ENCODE measurements at regions not wholly inside any gene's neighbourhood (a gene's known extent, or its start where the extent isn't known, plus 50 kb on each side); places are given as distances from the start of the nearest gene placed in this dataset.

DNA sequence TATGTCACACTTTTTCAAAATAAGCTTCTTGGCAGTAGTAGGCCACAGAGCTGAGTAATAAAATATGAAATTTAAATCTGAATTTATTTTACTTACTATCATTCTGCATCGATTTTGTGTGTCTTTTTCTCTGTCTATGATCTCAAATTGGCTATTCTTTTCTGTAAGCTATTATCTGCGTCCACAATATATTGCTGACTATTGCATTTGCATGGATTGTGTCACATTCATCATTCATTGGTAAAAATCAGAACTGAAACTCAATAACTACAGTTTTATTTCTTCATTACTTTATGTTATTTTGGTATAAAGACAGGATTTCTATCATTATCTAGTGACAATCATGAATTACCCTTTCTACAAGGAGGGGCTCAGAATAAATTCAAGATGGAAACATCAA is 154.8 kb upstream of the AGR3 start:
- ATAC-seq (ENCODE audit: low read depth) (no peak), DNase-seq (no peak)
- H3K4me3 Mint-ChIP-seq: no peak overlapping the region
- Histone ChIP-seq H3K4me2 (replicated peaks; ENCODE audit: low read depth, low read length, poor library complexity, severe bottlenecking) (no peak overlapping the region), H3K79me2 (ENCODE audit: control insufficient read depth, insufficient read depth, low read length) (no peaks in the 10 kb centered on the region), H3K9ac (ENCODE audit: low read length) (no peak overlapping the region), H2AFZ (ENCODE audit: insufficient read depth, low read depth, low read length, poor library complexity, severe bottlenecking) (no peak overlapping the region), H3K4me1 (ENCODE audit: control insufficient read depth in 2 of 2, insufficient read depth in 2 of 2, low read length in 2 of 2) (no peaks in the 10 kb centered on the region), H3K27ac (ENCODE audit: low read length in 2 of 2) (no peak overlapping the region), H3K36me3 (replicated peaks in 1 of 2; ENCODE audit: control extremely low read depth in 1 of 2, control insufficient read depth in 1 of 2, extremely low read depth in 1 of 2, insufficient read depth in 2 of 2, low read length in 1 of 2) (no peaks in the 10 kb centered on the region), H3K9me3 (ENCODE audit: control extremely low read depth in 1 of 3, control insufficient read depth in 2 of 3, insufficient read depth in 1 of 3, low read length in 2 of 3) (no peaks in the 10 kb centered on the region), H3K4me3 (ENCODE audit: control extremely low read depth in 1 of 5, extremely low read depth in 1 of 5, insufficient read depth in 1 of 5, low read depth in 2 of 5, low read length in 4 of 5) (no peak overlapping the region), H4K20me1 (ENCODE audit: control insufficient read depth, insufficient read depth, low read length, poor library complexity, severe bottlenecking) (no peaks in the 10 kb centered on the region), H3K27me3 (replicated peaks in 1 of 4; ENCODE audit: control extremely low read depth in 1 of 4, control insufficient read depth in 3 of 4, insufficient read depth in 4 of 4, low read length in 3 of 4) (no peaks in the 10 kb centered on the region)
- ChIA-PET POLR2A (no interaction called here), CTCF (no interaction called here)
- H3K4me1 Mint-ChIP-seq: peaks cover 3% of the 10 kb centered on the region
- H3K27ac Mint-ChIP-seq: no peak overlapping the region
- no peaks in the 10 kb centered on the region for H3K9me3 Mint-ChIP-seq (ENCODE audit: insufficient read depth)
- intact Hi-C loops (cut with micrococcal nuclease): no loop called here
- H3K27me3 Mint-ChIP-seq: no peaks in the 10 kb centered on the region
- no CpG with 5 or more reads among the region's 2 CpGs for WGBS (ENCODE audit: insufficient coverage)
- TF ChIP-seq, protein P1, sequence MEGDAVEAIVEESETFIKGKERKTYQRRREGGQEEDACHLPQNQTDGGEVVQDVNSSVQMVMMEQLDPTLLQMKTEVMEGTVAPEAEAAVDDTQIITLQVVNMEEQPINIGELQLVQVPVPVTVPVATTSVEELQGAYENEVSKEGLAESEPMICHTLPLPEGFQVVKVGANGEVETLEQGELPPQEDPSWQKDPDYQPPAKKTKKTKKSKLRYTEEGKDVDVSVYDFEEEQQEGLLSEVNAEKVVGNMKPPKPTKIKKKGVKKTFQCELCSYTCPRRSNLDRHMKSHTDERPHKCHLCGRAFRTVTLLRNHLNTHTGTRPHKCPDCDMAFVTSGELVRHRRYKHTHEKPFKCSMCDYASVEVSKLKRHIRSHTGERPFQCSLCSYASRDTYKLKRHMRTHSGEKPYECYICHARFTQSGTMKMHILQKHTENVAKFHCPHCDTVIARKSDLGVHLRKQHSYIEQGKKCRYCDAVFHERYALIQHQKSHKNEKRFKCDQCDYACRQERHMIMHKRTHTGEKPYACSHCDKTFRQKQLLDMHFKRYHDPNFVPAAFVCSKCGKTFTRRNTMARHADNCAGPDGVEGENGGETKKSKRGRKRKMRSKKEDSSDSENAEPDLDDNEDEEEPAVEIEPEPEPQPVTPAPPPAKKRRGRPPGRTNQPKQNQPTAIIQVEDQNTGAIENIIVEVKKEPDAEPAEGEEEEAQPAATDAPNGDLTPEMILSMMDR (IDR thresholded peaks at IDR 0.05): no peak
- TF ChIP-seq EZH2 (IDR thresholded peaks at IDR 0.05; ENCODE audit: borderline replicate concordance, insufficient read depth, low read depth, low read length, poor library complexity, severe bottlenecking): no peak

DNA sequence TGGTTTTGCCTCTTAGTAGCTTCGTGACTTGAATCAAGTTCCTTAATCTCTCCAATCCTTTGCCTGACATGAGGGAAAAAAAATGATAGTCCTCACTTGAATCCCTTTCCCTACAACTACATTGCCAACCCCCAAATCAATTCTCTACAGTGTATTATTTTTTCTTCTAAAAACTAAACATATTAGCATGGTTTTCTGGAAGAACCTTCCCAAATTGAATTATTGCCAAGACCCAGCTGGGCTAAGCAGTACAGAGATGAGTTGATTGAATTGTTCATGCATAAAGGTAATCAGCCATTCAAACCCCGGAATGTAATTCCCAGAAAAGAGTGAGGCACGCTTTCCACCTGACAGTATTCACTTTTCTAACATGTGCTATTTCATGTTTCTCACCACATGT is 155.6 kb upstream of the AGR3 start:
- no peaks in the 10 kb centered on the region for H3K9me3 ChIP-seq (ENCODE audit: control extremely low read depth in 1 of 3, control insufficient read depth in 2 of 3, insufficient read depth in 1 of 3, low read length in 2 of 3)
- no peak overlapping the region for H3K27ac ChIP-seq (ENCODE audit: low read length in 2 of 2)
- H3K4me3 ChIP-seq (ENCODE audit: control extremely low read depth in 1 of 5, extremely low read depth in 1 of 5, insufficient read depth in 1 of 5, low read depth in 2 of 5, low read length in 4 of 5): no peak overlapping the region
- H3K27ac Mint-ChIP-seq: no peak overlapping the region
- H3K4me3 Mint-ChIP-seq: no peak overlapping the region
- WGBS (ENCODE audit: insufficient coverage): 100% methylated on average over 1 of the region's 3 CpGs
- no peaks in the 10 kb centered on the region for H3K27me3 Mint-ChIP-seq
- intact Hi-C loops (cut with micrococcal nuclease): no loop called here
- no peaks in the 10 kb centered on the region for H3K27me3 ChIP-seq (replicated peaks in 1 of 4; ENCODE audit: control extremely low read depth in 1 of 4, control insufficient read depth in 3 of 4, insufficient read depth in 4 of 4, low read length in 3 of 4)
- no peaks in the 10 kb centered on the region for H3K4me1 ChIP-seq (ENCODE audit: control insufficient read depth in 2 of 2, insufficient read depth in 2 of 2, low read length in 2 of 2)
- no peaks in the 10 kb centered on the region for H3K79me2 ChIP-seq (ENCODE audit: control insufficient read depth, insufficient read depth, low read length)
- ChIA-PET POLR2A (no interaction called here), CTCF (no interaction called here)
- H3K4me1 Mint-ChIP-seq: peaks cover 3% of the 10 kb centered on the region
- H3K36me3 ChIP-seq (replicated peaks in 1 of 2; ENCODE audit: control extremely low read depth in 1 of 2, control insufficient read depth in 1 of 2, extremely low read depth in 1 of 2, insufficient read depth in 2 of 2, low read length in 1 of 2): no peaks in the 10 kb centered on the region
- H3K4me2 ChIP-seq (replicated peaks; ENCODE audit: low read depth, low read length, poor library complexity, severe bottlenecking): no peak overlapping the region
- H3K9me3 Mint-ChIP-seq (ENCODE audit: insufficient read depth): no peaks in the 10 kb centered on the region
- no peaks in the 10 kb centered on the region for H4K20me1 ChIP-seq (ENCODE audit: control insufficient read depth, insufficient read depth, low read length, poor library complexity, severe bottlenecking)
- DNase-seq (no peak), ATAC-seq (ENCODE audit: low read depth) (no peak)
- H3K9ac ChIP-seq (ENCODE audit: low read length): no peak overlapping the region
- H2AFZ ChIP-seq (ENCODE audit: insufficient read depth, low read depth, low read length, poor library complexity, severe bottlenecking): no peak overlapping the region
- no peak for TF ChIP-seq EZH2 (IDR thresholded peaks at IDR 0.05; ENCODE audit: borderline replicate concordance, insufficient read depth, low read depth, low read length, poor library complexity, severe bottlenecking)
- TF ChIP-seq, protein P1 (IDR thresholded peaks at IDR 0.05): no peak

Measured in B cell (primary cell).